Vagina (tissue), 2 donors: ENCODE measurements at regions not wholly inside any gene's neighbourhood (a gene's known extent, or its start where the extent isn't known, plus 50 kb on each side); places are given as distances from the start of the nearest gene placed in this dataset.

Experiments
- DNase-seq, 2 donors: peaks; one replicate each; pipeline ENCODE4 v3.0.0-alpha.2; 2017; ENCODE audit errors: extremely low spot score in 2 of 2
- H3K27ac ChIP-seq: fragments of 200-600 bp; sonication (generic); one replicate; pipeline ENCODE4 v1.5.1; 2019
- H3K27me3 ChIP-seq: fragments of 200-600 bp; sonication (generic); one replicate; pipeline ENCODE4 v1.5.1; 2019
- H3K36me3 ChIP-seq, 2 donors: fragments of 200-600 bp; sonication (generic); one replicate each; pipeline ENCODE4 v1.5.1; 2017 to 2019
- H3K4me1 ChIP-seq: fragments of 200-600 bp; sonication (generic); one replicate; pipeline ENCODE4 v1.5.1; 2019
- H3K4me3 ChIP-seq, 2 donors: fragments of 200-600 bp; sonication (generic); 1 replicate in 1 of 2; 2 replicates in 1 of 2; pipeline ENCODE4 v1.5.1; 2016 to 2019
- H3K9me3 ChIP-seq: fragments of 200-600 bp; sonication (generic); one replicate; pipeline ENCODE4 v1.5.1; 2019
- POLR2A ChIP-seq, 2 donors: fragments of 450-650 bp; IDR thresholded peaks; one replicate each; pipeline ENCODE4 v1.6.1; 2017; ENCODE audit warnings: antibody characterized with exemption in 2 of 2, mild to moderate bottlenecking in 2 of 2, moderate library complexity in 2 of 2
- POLR2AphosphoS5 ChIP-seq, 2 donors: sonication (generic); formaldehyde crosslinking; IDR thresholded peaks; one replicate each; pipeline ENCODE4 v1.9.0; 2017; ENCODE audit warnings: antibody characterized with exemption in 2 of 2, mild to moderate bottlenecking in 2 of 2, low read depth in 1 of 2; ENCODE audit not compliant: insufficient read depth in 1 of 2
- intact Hi-C: fragments of 100-400 bp; cut with DNase I; formaldehyde crosslinking; loops from one replicate; pipeline ENCODE4 v1.15.1; 2023
- TF ChIP-seq, protein P1 (sequence below), 3 experiments: fragments of 450-650 bp in 2 of 3; fragments of 200-600 bp in 1 of 3; sonication (generic) in 1 of 3; IDR thresholded peaks; one replicate each; pipeline ENCODE4 v1.5.1; 2017 to 2019; ENCODE audit warnings: antibody characterized with exemption in 3 of 3, mild to moderate bottlenecking in 2 of 3, moderate library complexity in 2 of 3

DNA sequence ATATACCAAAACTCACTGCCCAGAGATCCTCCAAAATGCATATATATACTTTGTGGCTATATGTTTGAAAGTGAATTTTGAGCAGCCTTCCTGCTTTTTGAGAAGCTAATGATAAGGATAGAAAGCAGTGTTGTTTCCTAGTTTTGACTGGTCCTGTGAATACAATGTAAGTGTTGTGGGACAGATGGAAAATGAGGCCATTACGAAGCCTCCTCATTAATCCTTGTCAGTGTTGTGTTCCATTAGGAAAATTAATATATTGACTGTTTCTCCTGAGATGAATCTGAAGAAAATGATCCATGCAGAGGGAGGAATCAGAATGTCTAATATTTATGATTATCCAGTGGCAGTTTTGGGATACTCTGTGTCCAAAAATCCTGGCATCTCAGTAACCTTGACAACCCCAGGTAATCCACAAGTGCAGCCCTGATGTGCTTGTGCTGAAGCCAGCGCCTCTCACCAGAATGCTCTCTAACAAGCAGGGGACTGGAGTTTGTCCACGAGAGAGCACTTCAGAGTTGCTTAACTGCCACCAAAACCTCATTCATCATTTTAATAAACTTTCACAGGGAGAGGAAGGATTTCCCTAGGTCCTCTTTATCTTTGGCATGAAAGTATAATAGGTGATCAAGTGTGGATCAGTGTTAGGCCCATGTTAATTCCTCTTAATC lies 418.6 kb downstream of the CMPK2 start:
- Histone ChIP-seq H3K4me3 (no peak overlapping the region), H3K4me1 (no peaks in the 10 kb centered on the region), H3K27me3 (no peaks in the 10 kb centered on the region), H3K9me3 (no peaks in the 10 kb centered on the region), H3K27ac (no peak overlapping the region), H3K36me3 (no peaks in the 10 kb centered on the region)
- intact Hi-C loops = no loop called here
- no peak for TF ChIP-seq POLR2AphosphoS5 (IDR thresholded peaks at IDR 0.05; ENCODE audit: insufficient read depth in 1 of 2, low read depth in 1 of 2)
- no peak for TF ChIP-seq POLR2A (IDR thresholded peaks at IDR 0.05)
- TF ChIP-seq, protein P1, sequence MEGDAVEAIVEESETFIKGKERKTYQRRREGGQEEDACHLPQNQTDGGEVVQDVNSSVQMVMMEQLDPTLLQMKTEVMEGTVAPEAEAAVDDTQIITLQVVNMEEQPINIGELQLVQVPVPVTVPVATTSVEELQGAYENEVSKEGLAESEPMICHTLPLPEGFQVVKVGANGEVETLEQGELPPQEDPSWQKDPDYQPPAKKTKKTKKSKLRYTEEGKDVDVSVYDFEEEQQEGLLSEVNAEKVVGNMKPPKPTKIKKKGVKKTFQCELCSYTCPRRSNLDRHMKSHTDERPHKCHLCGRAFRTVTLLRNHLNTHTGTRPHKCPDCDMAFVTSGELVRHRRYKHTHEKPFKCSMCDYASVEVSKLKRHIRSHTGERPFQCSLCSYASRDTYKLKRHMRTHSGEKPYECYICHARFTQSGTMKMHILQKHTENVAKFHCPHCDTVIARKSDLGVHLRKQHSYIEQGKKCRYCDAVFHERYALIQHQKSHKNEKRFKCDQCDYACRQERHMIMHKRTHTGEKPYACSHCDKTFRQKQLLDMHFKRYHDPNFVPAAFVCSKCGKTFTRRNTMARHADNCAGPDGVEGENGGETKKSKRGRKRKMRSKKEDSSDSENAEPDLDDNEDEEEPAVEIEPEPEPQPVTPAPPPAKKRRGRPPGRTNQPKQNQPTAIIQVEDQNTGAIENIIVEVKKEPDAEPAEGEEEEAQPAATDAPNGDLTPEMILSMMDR (IDR thresholded peaks at IDR 0.05) = no peak
- DNase-seq = no peak

DNA sequence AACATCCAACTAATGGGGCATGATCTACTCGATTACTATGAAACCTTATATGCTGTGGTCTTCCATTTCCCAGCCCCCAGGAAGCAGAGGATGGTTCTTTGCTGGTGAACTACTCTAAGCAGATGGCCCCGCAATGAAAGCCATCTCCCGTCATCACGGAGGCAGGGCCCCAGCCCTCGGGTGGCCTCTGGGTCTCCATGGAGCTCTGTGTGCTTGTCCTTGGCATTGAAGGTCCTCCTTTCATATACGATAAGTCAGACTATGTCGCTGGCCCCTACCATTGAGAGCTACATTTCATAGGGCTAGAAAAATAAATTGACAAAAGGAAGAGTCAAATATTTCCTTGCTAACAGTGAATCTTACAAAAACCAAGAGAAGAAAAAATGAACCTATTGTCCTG lies 416.8 kb downstream of the CMPK2 start:
- DNase-seq = no peak
- intact Hi-C loops = no loop called here
- Histone ChIP-seq H3K4me1 (no peaks in the 10 kb centered on the region), H3K27ac (no peak overlapping the region), H3K36me3 (no peaks in the 10 kb centered on the region), H3K9me3 (no peaks in the 10 kb centered on the region), H3K27me3 (no peaks in the 10 kb centered on the region), H3K4me3 (no peak overlapping the region)
- TF ChIP-seq POLR2A (IDR thresholded peaks at IDR 0.05) (no peak), POLR2AphosphoS5 (IDR thresholded peaks at IDR 0.05; ENCODE audit: insufficient read depth in 1 of 2, low read depth in 1 of 2) (no peak)
- TF ChIP-seq, protein P1 (IDR thresholded peaks at IDR 0.05) = no peak

DNA sequence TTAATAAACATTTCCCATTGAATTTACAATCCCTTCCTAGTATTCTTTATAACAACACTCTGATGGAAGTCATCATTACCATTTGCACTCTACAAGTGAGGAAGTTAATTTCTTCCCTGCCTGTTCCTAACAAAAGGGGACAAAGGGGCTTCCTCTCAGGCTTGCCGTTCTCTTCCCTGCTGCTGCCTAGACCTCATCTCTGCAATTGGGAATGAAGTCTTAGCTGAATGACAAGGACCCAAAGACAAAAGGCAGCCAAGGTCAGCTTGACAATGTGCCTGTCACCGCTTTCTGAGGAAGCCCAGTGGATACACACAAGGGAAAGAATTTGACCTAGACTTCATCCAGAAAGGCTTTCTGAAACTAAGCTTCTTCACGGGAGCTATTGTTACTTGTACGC lies 416.4 kb downstream of the CMPK2 start:
- TF ChIP-seq POLR2A (IDR thresholded peaks at IDR 0.05) (no peak), POLR2AphosphoS5 (IDR thresholded peaks at IDR 0.05; ENCODE audit: insufficient read depth in 1 of 2, low read depth in 1 of 2) (no peak)
- TF ChIP-seq, protein P1 (IDR thresholded peaks at IDR 0.05) = no peak
- H3K27me3 ChIP-seq = no peaks in the 10 kb centered on the region
- H3K4me3 ChIP-seq = no peak overlapping the region
- no peak overlapping the region for H3K27ac ChIP-seq
- no peak for DNase-seq
- H3K4me1 ChIP-seq = no peaks in the 10 kb centered on the region
- H3K9me3 ChIP-seq = no peaks in the 10 kb centered on the region
- H3K36me3 ChIP-seq = no peaks in the 10 kb centered on the region
- intact Hi-C loops = no loop called here

DNA sequence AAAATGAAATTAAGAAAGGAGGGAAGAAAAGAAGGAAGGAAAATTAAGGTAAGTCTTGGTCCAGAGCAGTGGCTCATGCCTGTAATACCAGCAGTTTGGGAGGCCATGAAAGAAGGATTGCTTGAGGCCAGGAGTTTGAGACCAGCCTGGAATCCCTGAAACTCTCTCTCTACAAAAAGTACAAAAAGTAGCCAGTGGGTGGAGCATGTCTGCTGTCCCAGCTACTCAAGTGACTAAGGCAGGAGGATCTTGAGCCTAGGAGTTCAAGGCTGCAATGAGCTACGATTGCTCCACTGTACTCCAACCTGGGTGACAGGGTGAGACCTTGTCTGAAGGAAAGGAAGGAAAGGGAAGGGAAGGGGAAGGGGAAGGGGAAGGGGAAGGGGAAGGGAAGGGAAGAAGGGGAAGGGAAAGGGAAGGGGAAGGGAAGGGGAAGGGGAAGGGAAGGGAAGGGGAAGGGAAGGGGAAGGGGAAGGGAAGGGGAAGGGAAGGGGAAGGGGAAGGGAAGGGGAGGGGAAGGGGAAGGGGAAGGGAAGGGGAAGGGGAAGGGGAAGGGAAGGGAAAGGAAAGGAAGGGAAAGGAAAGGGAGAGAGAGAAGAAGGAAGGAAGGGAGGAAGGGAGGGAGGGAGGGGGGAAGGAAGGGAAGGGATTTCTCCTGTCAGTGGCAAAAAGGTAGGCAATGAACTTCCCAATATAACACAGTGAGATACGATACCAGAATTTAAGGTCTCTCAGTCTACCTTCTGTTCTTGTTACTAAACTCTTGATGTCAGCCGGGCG lies 412.8 kb downstream of the CMPK2 start:
- TF ChIP-seq POLR2A (IDR thresholded peaks at IDR 0.05) = no peak
- TF ChIP-seq POLR2AphosphoS5 (IDR thresholded peaks at IDR 0.05; ENCODE audit: insufficient read depth in 1 of 2, low read depth in 1 of 2) = no peak
- TF ChIP-seq, protein P1 (IDR thresholded peaks at IDR 0.05) = no peak
- H3K36me3 ChIP-seq = no peaks in the 10 kb centered on the region
- DNase-seq = no peak

More for the DNA sequence above, 412.8 kb downstream of the CMPK2 start:
- H3K4me3 ChIP-seq = no peak overlapping the region
- H3K27me3 ChIP-seq = no peaks in the 10 kb centered on the region
- intact Hi-C loops = no loop called here
- no peaks in the 10 kb centered on the region for H3K4me1 ChIP-seq
- H3K9me3 ChIP-seq = no peaks in the 10 kb centered on the region
- no peak overlapping the region for H3K27ac ChIP-seq
